ENCODE measurements at regions not wholly inside any gene's neighbourhood (a gene's known extent, or its start where the extent isn't known, plus 50 kb on each side); places are given as distances from the start of the nearest gene placed in this dataset.

GRCh38 chr18:10142496-10143160, 228.8 kb downstream of the VAPA start:
- Histone ChIP-seq H3K27me3 (no peaks in the 10 kb centered on the region), H3K36me3 (no peaks in the 10 kb centered on the region), H3K4me3 (no peak overlapping the region), H3K9me3 (no peaks in the 10 kb centered on the region), H3K4me1 (ENCODE audit: insufficient read depth) (peaks cover 13% of the 10 kb centered on the region), H3K27ac (no peak overlapping the region)
- WGBS, 3 donors, result 36 to 41% (median 38%) methylated on average over 14 of the region's 14 CpGs
- no peak for TF ChIP-seq POLR2A (IDR thresholded peaks at IDR 0.05)
- TF ChIP-seq, protein P1, sequence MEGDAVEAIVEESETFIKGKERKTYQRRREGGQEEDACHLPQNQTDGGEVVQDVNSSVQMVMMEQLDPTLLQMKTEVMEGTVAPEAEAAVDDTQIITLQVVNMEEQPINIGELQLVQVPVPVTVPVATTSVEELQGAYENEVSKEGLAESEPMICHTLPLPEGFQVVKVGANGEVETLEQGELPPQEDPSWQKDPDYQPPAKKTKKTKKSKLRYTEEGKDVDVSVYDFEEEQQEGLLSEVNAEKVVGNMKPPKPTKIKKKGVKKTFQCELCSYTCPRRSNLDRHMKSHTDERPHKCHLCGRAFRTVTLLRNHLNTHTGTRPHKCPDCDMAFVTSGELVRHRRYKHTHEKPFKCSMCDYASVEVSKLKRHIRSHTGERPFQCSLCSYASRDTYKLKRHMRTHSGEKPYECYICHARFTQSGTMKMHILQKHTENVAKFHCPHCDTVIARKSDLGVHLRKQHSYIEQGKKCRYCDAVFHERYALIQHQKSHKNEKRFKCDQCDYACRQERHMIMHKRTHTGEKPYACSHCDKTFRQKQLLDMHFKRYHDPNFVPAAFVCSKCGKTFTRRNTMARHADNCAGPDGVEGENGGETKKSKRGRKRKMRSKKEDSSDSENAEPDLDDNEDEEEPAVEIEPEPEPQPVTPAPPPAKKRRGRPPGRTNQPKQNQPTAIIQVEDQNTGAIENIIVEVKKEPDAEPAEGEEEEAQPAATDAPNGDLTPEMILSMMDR (IDR thresholded peaks at IDR 0.05), result no peak
- peak in 2 of 5 donors; percentile 29 to 59 for DNase-seq
- intact Hi-C loops (cut with DNase I), result no loop called here

- peak in 4 of 5 donors; percentile 36 to 38 (median 37) for DNase-seq
- no peaks in the 10 kb centered on the region for H3K36me3 ChIP-seq
- no peak overlapping the region for H3K27ac ChIP-seq
- intact Hi-C loops (cut with DNase I), result no loop called here
- H3K9me3 ChIP-seq, result no peaks in the 10 kb centered on the region
- no peaks in the 10 kb centered on the region for H3K27me3 ChIP-seq
- no peak overlapping the region for H3K4me3 ChIP-seq
- TF ChIP-seq EP300 (IDR thresholded peaks at IDR 0.05) (no peak), POLR2A (IDR thresholded peaks at IDR 0.05) (no peak)
- TF ChIP-seq, protein P1 (IDR thresholded peaks at IDR 0.05), result no peak
- H3K4me1 ChIP-seq (ENCODE audit: insufficient read depth), result peaks cover 13% of the 10 kb centered on the region
- WGBS, 3 donors, result 12 to 16% (median 14%) methylated on average over 3 of the region's 3 CpGs
Observed at GRCh38 chr18:10143596-10143995, 229.8 kb downstream of the VAPA start.

DNA sequence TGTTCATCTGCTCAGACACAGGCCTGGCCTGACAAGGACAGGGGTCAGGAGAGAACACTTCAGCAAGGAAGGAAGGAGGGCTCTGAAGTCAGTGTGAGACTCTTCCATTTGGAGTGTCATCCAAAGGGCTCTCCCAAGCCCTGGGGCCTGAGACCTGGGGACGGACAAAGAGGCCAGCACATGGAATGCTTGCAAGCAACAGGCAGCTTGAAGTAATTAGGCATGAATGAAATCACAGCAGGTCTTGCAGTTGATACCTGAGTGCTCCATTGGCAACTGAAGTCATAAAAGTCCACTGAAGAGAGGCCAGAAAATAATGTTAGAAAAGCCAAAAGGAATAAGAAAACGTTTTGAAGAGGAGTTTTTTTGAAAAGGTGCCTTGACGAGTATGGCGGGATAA, 231.7 kb downstream of the VAPA start:
- intact Hi-C loops (cut with DNase I), result no loop called here
- WGBS, 3 donors, result 85 to 87% (median 86%) methylated on average over 4 of the region's 4 CpGs

DNA sequence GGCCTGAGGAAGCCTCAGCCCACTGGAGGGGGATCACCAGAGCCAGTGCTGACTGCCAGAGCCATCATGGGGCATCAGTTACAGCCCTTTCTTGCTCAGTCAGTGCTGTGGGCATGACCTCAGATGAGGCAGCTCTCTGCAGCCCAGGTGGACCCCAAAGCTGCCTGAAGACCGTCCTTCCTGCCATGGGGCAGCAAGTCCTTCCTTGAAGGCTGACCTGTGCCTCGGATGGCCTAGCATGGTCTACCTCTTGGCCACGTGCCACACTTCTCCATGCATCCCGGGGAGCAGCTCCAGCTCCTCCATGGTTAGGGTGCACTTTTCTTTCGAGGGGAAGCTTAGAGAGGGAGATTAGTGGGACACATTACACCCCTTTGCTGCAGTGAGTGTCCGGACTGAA, 233.4 kb downstream of the VAPA start:
- intact Hi-C loops (cut with DNase I), result no loop called here
- TF ChIP-seq POLR2A (IDR thresholded peaks at IDR 0.05) (no peak), EP300 (IDR thresholded peaks at IDR 0.05) (no peak)
- TF ChIP-seq, protein P1 (IDR thresholded peaks at IDR 0.05), result no peak
- H3K4me1 ChIP-seq (ENCODE audit: insufficient read depth), result peaks cover 13% of the 10 kb centered on the region
- no peaks in the 10 kb centered on the region for H3K36me3 ChIP-seq
- H3K27ac ChIP-seq, result no peak overlapping the region
- WGBS, 3 donors, result 88 to 94% (median 89%) methylated on average over 6 of the region's 6 CpGs
- H3K4me3 ChIP-seq, result no peak overlapping the region
- H3K9me3 ChIP-seq, result no peaks in the 10 kb centered on the region
- DNase-seq, result no peak
- no peaks in the 10 kb centered on the region for H3K27me3 ChIP-seq

More for the DNA sequence above, 231.7 kb downstream of the VAPA start:
- Histone ChIP-seq H3K27me3 (no peaks in the 10 kb centered on the region), H3K36me3 (no peaks in the 10 kb centered on the region), H3K27ac (no peak overlapping the region), H3K4me3 (no peak overlapping the region), H3K9me3 (no peaks in the 10 kb centered on the region), H3K4me1 (ENCODE audit: insufficient read depth) (peaks cover 13% of the 10 kb centered on the region)
- DNase-seq, result no peak
- TF ChIP-seq EP300 (IDR thresholded peaks at IDR 0.05), result no peak
- no peak for TF ChIP-seq POLR2A (IDR thresholded peaks at IDR 0.05)

DNA sequence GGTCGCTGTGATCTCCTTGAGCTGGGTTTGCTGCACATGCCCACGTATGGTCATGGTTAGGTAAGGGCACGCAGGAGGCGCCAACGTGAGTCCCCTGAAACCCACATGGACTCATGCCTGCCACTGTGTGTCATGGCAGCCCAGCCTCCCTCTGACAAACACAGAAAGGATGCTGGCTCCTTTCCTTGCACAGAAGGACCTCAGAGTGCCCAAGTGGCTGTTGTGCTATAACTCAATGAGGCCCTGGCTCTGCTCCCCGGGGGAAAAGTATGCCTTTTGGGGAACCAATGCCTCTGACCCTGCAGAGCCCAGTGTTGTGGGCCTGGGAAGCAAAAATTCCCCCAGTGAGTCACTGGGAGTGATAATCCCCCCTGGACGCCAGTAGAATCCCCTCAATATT, 233.9 kb downstream of the VAPA start:
- no peaks in the 10 kb centered on the region for H3K9me3 ChIP-seq
- H3K36me3 ChIP-seq, result no peaks in the 10 kb centered on the region
- H3K27me3 ChIP-seq, result no peaks in the 10 kb centered on the region
- H3K4me3 ChIP-seq, result no peak overlapping the region
- intact Hi-C loops (cut with DNase I), result no loop called here
- no peak for DNase-seq
- TF ChIP-seq POLR2A (IDR thresholded peaks at IDR 0.05) (no peak), EP300 (IDR thresholded peaks at IDR 0.05) (no peak)
- TF ChIP-seq, protein P1 (IDR thresholded peaks at IDR 0.05), result no peak
- 94 to 98% (median 95%) methylated on average over 5 to 7 of the region's 7 CpGs for WGBS, 3 donors
- H3K4me1 ChIP-seq (ENCODE audit: insufficient read depth), result peaks cover 9% of the 10 kb centered on the region
- H3K27ac ChIP-seq, result no peak overlapping the region

All from ovary (tissue), 7 donors.